Osteoblast (primary cell): ENCODE measurements at regions not wholly inside any gene's neighbourhood (a gene's known extent, or its start where the extent isn't known, plus 50 kb on each side); places are given as distances from the start of the nearest gene placed in this dataset.
"Not testable (repeated sequence)": the region's sequence is repeated elsewhere in the genome, so short reads cannot be mapped to it uniquely, and the experiment has no call there.

ENCODE experiments used
- DNase-seq: peaks from one replicate; pipeline ENCODE4 v3.0.0; 2011; ENCODE audit warnings: low spot score, mixed read lengths; ENCODE audit not compliant: insufficient read length; ENCODE audit errors: missing footprints
- H2AFZ ChIP-seq: 2 replicates; pipeline ENCODE4 v1.6.0; 2011; ENCODE audit warnings: mild to moderate bottlenecking, low read length
- H3K27ac ChIP-seq: 2 replicates; pipeline ENCODE4 v1.5.1; 2011; ENCODE audit warnings: mild to moderate bottlenecking, low read depth, low read length, moderate library complexity
- H3K27me3 ChIP-seq: 2 replicates; pipeline ENCODE4 v1.6.0; 2012; ENCODE audit warnings: mild to moderate bottlenecking, control low read depth, inconsistent platforms, low read length, moderate library complexity; ENCODE audit not compliant: insufficient read depth
- H3K36me3 ChIP-seq: 2 replicates; pipeline ENCODE4 v1.5.1; 2011; ENCODE audit warnings: mild to moderate bottlenecking, low read length, control low read depth, moderate library complexity; ENCODE audit not compliant: insufficient read depth
- H3K4me1 ChIP-seq: 2 replicates; pipeline ENCODE4 v1.5.1; 2011; ENCODE audit warnings: mild to moderate bottlenecking, low read length, control low read depth, moderate library complexity; ENCODE audit not compliant: insufficient read depth
- H3K4me2 ChIP-seq: 2 replicates; pipeline ENCODE4 v1.6.0; 2011; ENCODE audit warnings: mild to moderate bottlenecking, low read length; ENCODE audit not compliant: insufficient read depth
- H3K4me3 ChIP-seq: fragments of 200-600 bp; sonication (generic); 3 replicates; pipeline ENCODE4 v1.5.1; 2012; ENCODE audit warnings: mild to moderate bottlenecking, low read length, inconsistent platforms; ENCODE audit not compliant: insufficient read depth
- H3K79me2 ChIP-seq: 2 replicates; pipeline ENCODE4 v1.6.0; 2012; ENCODE audit warnings: mild to moderate bottlenecking, low read length, control low read depth, inconsistent platforms; ENCODE audit not compliant: insufficient read depth
- H3K9me3 ChIP-seq: 2 replicates; pipeline ENCODE4 v1.5.1; 2011; ENCODE audit warnings: low read depth, low read length, control low read depth
- H4K20me1 ChIP-seq: 2 replicates; pipeline ENCODE4 v1.6.0; 2012; ENCODE audit warnings: mild to moderate bottlenecking, low read length, control low read depth; ENCODE audit not compliant: insufficient read depth
- CTCF ChIP-seq: IDR thresholded peaks from 2 replicates; pipeline ENCODE4 v1.5.1; 2011; ENCODE audit warnings: mild to moderate bottlenecking, low read depth, low read length, moderate library complexity; ENCODE audit errors: extremely low read depth

- DNase-seq, result peak; percentile 80
- Histone ChIP-seq H4K20me1 (no peaks in the 10 kb centered on the region), H3K27me3 (no peaks in the 10 kb centered on the region), H3K4me1 (no peaks in the 10 kb centered on the region), H3K79me2 (no peaks in the 10 kb centered on the region), H3K36me3 (no peaks in the 10 kb centered on the region), H2AFZ (no peak overlapping the region), H3K4me3 (no peak overlapping the region), H3K4me2 (no peak overlapping the region), H3K9me3 (no peaks in the 10 kb centered on the region), H3K27ac (no peak overlapping the region)
- TF ChIP-seq CTCF, result no peak
Measured at GRCh38 chr2:40016151-40016885, 237.3 kb upstream of the THUMPD2 start.

GRCh38 chr2:40013962-40014361 lies 234.9 kb upstream of the THUMPD2 start:
- not testable (repeated sequence) for H2AFZ ChIP-seq, DNase-seq, H3K4me1 ChIP-seq, H3K27me3 ChIP-seq, H3K4me3 ChIP-seq, H3K79me2 ChIP-seq, H3K36me3 ChIP-seq, H3K9me3 ChIP-seq, H3K27ac ChIP-seq, H4K20me1 ChIP-seq, H3K4me2 ChIP-seq

GRCh38 chr2:40004336-40004735 lies 225.3 kb upstream of the THUMPD2 start:
- Histone ChIP-seq H3K27ac (peak overlapping the region; percentile 67), H3K27me3 (no peaks in the 10 kb centered on the region), H3K4me2 (no peak overlapping the region), H4K20me1 (no peaks in the 10 kb centered on the region), H3K9me3 (no peaks in the 10 kb centered on the region), H3K4me1 (peaks cover 10% of the 10 kb centered on the region), H2AFZ (peak overlapping the region; percentile 39), H3K79me2 (no peaks in the 10 kb centered on the region), H3K36me3 (no peaks in the 10 kb centered on the region), H3K4me3 (no peak overlapping the region)
- DNase-seq, result peak; percentile 73
- TF ChIP-seq CTCF, result no peak

- no peak overlapping the region for H3K27ac ChIP-seq
- no peak overlapping the region for H2AFZ ChIP-seq
- H3K4me1 ChIP-seq, result peaks cover 10% of the 10 kb centered on the region
- H3K9me3 ChIP-seq, result no peaks in the 10 kb centered on the region
- no peak for TF ChIP-seq CTCF
- H3K27me3 ChIP-seq, result no peaks in the 10 kb centered on the region
- DNase-seq, result peak; percentile 6
- no peaks in the 10 kb centered on the region for H3K79me2 ChIP-seq
- no peak overlapping the region for H3K4me2 ChIP-seq
- no peaks in the 10 kb centered on the region for H3K36me3 ChIP-seq
- H4K20me1 ChIP-seq, result no peaks in the 10 kb centered on the region
- H3K4me3 ChIP-seq, result no peak overlapping the region
Measured at GRCh38 chr2:40002339-40002738, 223.3 kb upstream of the THUMPD2 start.
